ENCODE measurements at regions not wholly inside any gene's neighbourhood (a gene's known extent, or its start where the extent isn't known, plus 50 kb on each side); places are given as distances from the start of the nearest gene placed in this dataset.

DNA sequence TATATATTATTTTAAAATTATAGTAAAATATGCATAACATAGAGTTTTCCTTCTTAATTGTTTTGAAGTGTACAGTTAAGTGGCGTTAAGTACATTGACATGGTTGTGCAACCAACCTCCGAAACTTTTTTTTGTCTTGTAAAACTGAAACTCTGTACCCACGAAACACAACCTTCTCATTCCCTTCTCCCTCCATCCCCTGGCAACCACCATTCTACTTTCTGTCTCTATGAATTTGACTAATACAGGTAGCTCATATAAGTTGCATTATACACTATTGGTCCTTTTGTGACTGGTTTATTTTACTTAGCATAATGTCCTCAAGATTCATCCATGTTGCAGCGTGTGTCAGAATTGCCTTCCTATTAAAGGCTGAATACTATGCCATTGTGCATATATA, 179.4 kb downstream of the SATB1 start:
- TF ChIP-seq, protein P1, sequence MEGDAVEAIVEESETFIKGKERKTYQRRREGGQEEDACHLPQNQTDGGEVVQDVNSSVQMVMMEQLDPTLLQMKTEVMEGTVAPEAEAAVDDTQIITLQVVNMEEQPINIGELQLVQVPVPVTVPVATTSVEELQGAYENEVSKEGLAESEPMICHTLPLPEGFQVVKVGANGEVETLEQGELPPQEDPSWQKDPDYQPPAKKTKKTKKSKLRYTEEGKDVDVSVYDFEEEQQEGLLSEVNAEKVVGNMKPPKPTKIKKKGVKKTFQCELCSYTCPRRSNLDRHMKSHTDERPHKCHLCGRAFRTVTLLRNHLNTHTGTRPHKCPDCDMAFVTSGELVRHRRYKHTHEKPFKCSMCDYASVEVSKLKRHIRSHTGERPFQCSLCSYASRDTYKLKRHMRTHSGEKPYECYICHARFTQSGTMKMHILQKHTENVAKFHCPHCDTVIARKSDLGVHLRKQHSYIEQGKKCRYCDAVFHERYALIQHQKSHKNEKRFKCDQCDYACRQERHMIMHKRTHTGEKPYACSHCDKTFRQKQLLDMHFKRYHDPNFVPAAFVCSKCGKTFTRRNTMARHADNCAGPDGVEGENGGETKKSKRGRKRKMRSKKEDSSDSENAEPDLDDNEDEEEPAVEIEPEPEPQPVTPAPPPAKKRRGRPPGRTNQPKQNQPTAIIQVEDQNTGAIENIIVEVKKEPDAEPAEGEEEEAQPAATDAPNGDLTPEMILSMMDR (IDR thresholded peaks at IDR 0.05; ENCODE audit: low read depth, low read length): no peak
- TF ChIP-seq POLR2A (IDR thresholded peaks at IDR 0.05; ENCODE audit: extremely low read depth, insufficient read length) (no peak), MYC (IDR thresholded peaks at IDR 0.05; ENCODE audit: low read depth, low read length) (no peak)

All from NB4 (cell line).